ENCODE measurements at regions not wholly inside any gene's neighbourhood (a gene's known extent, or its start where the extent isn't known, plus 50 kb on each side); places are given as distances from the start of the nearest gene placed in this dataset.
"Not testable (repeated sequence)": the region's sequence is repeated elsewhere in the genome, so short reads cannot be mapped to it uniquely, and the experiment has no call there.

DNA sequence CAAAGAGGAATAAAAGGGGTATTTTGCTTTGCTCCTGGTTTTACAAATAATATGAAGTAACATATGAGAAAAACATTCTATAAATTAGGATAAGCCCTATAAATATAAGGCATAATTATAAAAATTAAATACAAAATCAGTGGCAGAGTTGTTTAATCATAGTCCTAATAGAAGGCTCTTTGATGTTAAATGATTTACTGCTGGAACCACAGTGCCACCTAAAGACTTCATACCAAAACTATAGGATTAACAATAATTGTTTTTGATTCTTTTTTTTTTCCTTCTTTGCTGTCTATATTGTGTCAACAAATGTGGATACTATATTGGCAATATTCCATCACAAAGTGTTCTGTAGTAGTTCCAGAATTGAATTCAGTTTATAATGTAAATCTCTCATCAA, 837.7 kb upstream of the SLC39A10 start:
- Histone ChIP-seq H3K9me3 (ENCODE audit: control insufficient read depth, low read length) (no peaks in the 10 kb centered on the region), H3K4me3 (ENCODE audit: insufficient read depth, low read depth, low read length, poor library complexity, severe bottlenecking) (no peak overlapping the region), H3K36me3 (ENCODE audit: control insufficient read depth, insufficient read depth, low read length) (no peaks in the 10 kb centered on the region), H3K4me1 (ENCODE audit: control insufficient read depth, insufficient read depth, low read length, poor library complexity, severe bottlenecking) (no peaks in the 10 kb centered on the region), H3K27ac (ENCODE audit: insufficient read depth, low read length, poor library complexity, severe bottlenecking) (no peak overlapping the region), H3K27me3 (replicated peaks; ENCODE audit: control insufficient read depth, insufficient read depth, low read length, poor library complexity, severe bottlenecking) (no peaks in the 10 kb centered on the region)
- no peak for DNase-seq

- Histone ChIP-seq H3K27ac (ENCODE audit: insufficient read depth, low read length, poor library complexity, severe bottlenecking) (no peak overlapping the region), H3K9me3 (ENCODE audit: control insufficient read depth, low read length) (no peaks in the 10 kb centered on the region), H3K4me3 (ENCODE audit: insufficient read depth, low read depth, low read length, poor library complexity, severe bottlenecking) (no peak overlapping the region), H3K36me3 (ENCODE audit: control insufficient read depth, insufficient read depth, low read length) (no peaks in the 10 kb centered on the region), H3K27me3 (replicated peaks; ENCODE audit: control insufficient read depth, insufficient read depth, low read length, poor library complexity, severe bottlenecking) (no peaks in the 10 kb centered on the region), H3K4me1 (ENCODE audit: control insufficient read depth, insufficient read depth, low read length, poor library complexity, severe bottlenecking) (no peaks in the 10 kb centered on the region)
- DNase-seq = no peak
These were observed 841.6 kb upstream of the SLC39A10 start for GRCh38 chr2:194815475-194815874.

- Histone ChIP-seq H3K4me1 (ENCODE audit: control insufficient read depth, insufficient read depth, low read length, poor library complexity, severe bottlenecking) (no peaks in the 10 kb centered on the region), H3K27me3 (replicated peaks; ENCODE audit: control insufficient read depth, insufficient read depth, low read length, poor library complexity, severe bottlenecking) (no peaks in the 10 kb centered on the region), H3K9me3 (ENCODE audit: control insufficient read depth, low read length) (no peaks in the 10 kb centered on the region), H3K4me3 (ENCODE audit: insufficient read depth, low read depth, low read length, poor library complexity, severe bottlenecking) (no peak overlapping the region), H3K27ac (ENCODE audit: insufficient read depth, low read length, poor library complexity, severe bottlenecking) (no peak overlapping the region), H3K36me3 (ENCODE audit: control insufficient read depth, insufficient read depth, low read length) (no peaks in the 10 kb centered on the region)
- DNase-seq = no peak
These were observed 854.4 kb upstream of the SLC39A10 start for GRCh38 chr2:194802589-194802988.

DNA sequence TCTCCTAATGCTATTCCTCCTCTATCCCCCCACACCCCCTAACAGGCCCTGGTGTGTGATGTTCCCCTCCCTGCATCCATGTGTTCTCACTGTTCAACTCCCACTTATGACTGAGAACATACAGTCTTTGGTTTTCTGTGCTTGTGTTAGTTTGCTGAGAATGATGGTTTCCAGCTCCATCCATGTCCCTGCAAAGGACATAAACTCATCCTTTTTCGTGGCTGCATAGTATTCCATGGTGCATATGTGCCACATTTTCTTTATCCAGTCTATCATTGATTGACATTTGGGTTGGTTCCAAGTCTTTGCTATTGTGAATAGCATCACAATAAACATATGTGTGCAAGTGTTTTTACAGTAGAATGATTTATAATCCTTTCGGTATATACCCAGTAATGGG, 870.0 kb upstream of the SLC39A10 start:
- H3K4me1 ChIP-seq (ENCODE audit: control insufficient read depth, insufficient read depth, low read length, poor library complexity, severe bottlenecking); H3K36me3 ChIP-seq (ENCODE audit: control insufficient read depth, insufficient read depth, low read length); H3K9me3 ChIP-seq (ENCODE audit: control insufficient read depth, low read length); H3K27me3 ChIP-seq (replicated peaks; ENCODE audit: control insufficient read depth, insufficient read depth, low read length, poor library complexity, severe bottlenecking); H3K27ac ChIP-seq (ENCODE audit: insufficient read depth, low read length, poor library complexity, severe bottlenecking); H3K4me3 ChIP-seq (ENCODE audit: insufficient read depth, low read depth, low read length, poor library complexity, severe bottlenecking); DNase-seq: not testable (repeated sequence)

DNA sequence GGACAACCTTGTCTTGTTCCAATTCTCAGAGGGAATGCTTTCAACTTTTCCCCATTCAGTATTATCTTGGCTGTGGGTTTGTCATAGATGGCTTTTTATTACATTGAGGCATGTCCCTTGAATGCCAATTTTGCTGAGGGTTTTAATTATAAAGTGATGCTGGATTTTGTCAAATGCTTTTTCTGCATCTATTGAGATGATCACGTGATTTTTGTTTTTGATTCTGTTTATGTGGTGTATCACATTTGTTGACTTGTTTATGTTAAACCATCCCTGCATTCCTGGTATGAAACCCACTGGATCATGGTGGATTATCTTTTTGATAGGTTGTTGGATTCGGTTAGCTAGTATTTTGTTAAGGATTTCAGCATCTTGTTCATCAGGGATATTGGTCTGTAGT, 885.6 kb upstream of the SLC39A10 start:
- not testable (repeated sequence) for H3K9me3 ChIP-seq (ENCODE audit: control insufficient read depth, low read length); H3K27ac ChIP-seq (ENCODE audit: insufficient read depth, low read length, poor library complexity, severe bottlenecking); H3K4me3 ChIP-seq (ENCODE audit: insufficient read depth, low read depth, low read length, poor library complexity, severe bottlenecking); H3K36me3 ChIP-seq (ENCODE audit: control insufficient read depth, insufficient read depth, low read length); H3K27me3 ChIP-seq (replicated peaks; ENCODE audit: control insufficient read depth, insufficient read depth, low read length, poor library complexity, severe bottlenecking); DNase-seq; H3K4me1 ChIP-seq (ENCODE audit: control insufficient read depth, insufficient read depth, low read length, poor library complexity, severe bottlenecking)

DNA sequence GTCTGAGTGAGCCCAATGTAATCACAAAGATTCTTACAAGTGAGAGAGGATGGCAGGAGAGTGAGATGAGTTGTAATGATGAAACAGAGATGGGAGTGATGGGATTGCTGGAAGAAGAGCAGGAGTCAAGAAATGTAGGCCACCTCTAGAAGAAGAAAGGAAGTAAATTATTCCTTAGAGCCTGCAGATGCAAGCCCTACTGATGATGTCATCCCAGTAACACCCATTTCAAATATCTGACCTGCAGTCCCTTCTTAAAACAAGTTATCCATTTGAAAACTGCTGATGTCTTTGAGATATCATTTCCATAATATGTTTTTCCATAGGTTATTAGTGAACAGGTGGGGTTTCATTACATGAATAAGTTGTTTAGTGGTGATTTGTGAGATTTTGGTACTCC, 888.0 kb upstream of the SLC39A10 start:
- Histone ChIP-seq H3K4me1 (ENCODE audit: control insufficient read depth, insufficient read depth, low read length, poor library complexity, severe bottlenecking) (no peaks in the 10 kb centered on the region), H3K4me3 (ENCODE audit: insufficient read depth, low read depth, low read length, poor library complexity, severe bottlenecking) (no peak overlapping the region), H3K27ac (ENCODE audit: insufficient read depth, low read length, poor library complexity, severe bottlenecking) (no peak overlapping the region)

DNA sequence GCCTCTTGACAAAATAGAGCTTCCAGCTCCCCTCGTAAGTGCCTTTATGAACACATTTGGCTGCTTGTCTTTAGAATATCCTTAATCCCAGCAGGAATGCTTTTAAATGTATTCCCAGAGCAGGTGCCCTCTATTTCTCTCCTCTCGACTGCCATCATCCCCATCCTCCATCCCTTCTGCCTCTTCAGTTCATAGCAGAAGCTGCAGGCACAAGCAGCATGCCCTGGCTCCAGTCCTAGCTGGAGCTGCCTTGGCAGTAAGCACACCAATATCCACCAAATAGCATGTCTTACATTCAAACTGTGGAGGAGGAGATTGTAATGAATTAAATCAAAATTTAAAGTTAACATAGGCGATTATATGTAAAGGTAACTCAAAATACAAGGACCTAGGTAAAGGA, 891.3 kb upstream of the SLC39A10 start:
- DNase-seq = no peak
- no peaks in the 10 kb centered on the region for H3K9me3 ChIP-seq (ENCODE audit: control insufficient read depth, low read length)

More for the DNA sequence above, 888.0 kb upstream of the SLC39A10 start:
- no peaks in the 10 kb centered on the region for H3K36me3 ChIP-seq (ENCODE audit: control insufficient read depth, insufficient read depth, low read length)
- no peaks in the 10 kb centered on the region for H3K27me3 ChIP-seq (replicated peaks; ENCODE audit: control insufficient read depth, insufficient read depth, low read length, poor library complexity, severe bottlenecking)
- no peaks in the 10 kb centered on the region for H3K9me3 ChIP-seq (ENCODE audit: control insufficient read depth, low read length)
- DNase-seq = no peak

GRCh38 chr2:194750926-194751325, 906.1 kb upstream of the SLC39A10 start:
- Histone ChIP-seq H3K36me3 (ENCODE audit: control insufficient read depth, insufficient read depth, low read length) (no peaks in the 10 kb centered on the region), H3K27me3 (replicated peaks; ENCODE audit: control insufficient read depth, insufficient read depth, low read length, poor library complexity, severe bottlenecking) (no peaks in the 10 kb centered on the region), H3K4me1 (ENCODE audit: control insufficient read depth, insufficient read depth, low read length, poor library complexity, severe bottlenecking) (no peaks in the 10 kb centered on the region), H3K27ac (ENCODE audit: insufficient read depth, low read length, poor library complexity, severe bottlenecking) (no peak overlapping the region), H3K9me3 (ENCODE audit: control insufficient read depth, low read length) (no peaks in the 10 kb centered on the region), H3K4me3 (ENCODE audit: insufficient read depth, low read depth, low read length, poor library complexity, severe bottlenecking) (no peak overlapping the region)
- no peak for DNase-seq

More for the DNA sequence above, 891.3 kb upstream of the SLC39A10 start:
- Histone ChIP-seq H3K4me1 (ENCODE audit: control insufficient read depth, insufficient read depth, low read length, poor library complexity, severe bottlenecking) (no peaks in the 10 kb centered on the region), H3K27me3 (replicated peaks; ENCODE audit: control insufficient read depth, insufficient read depth, low read length, poor library complexity, severe bottlenecking) (no peaks in the 10 kb centered on the region), H3K4me3 (ENCODE audit: insufficient read depth, low read depth, low read length, poor library complexity, severe bottlenecking) (no peak overlapping the region), H3K36me3 (ENCODE audit: control insufficient read depth, insufficient read depth, low read length) (no peaks in the 10 kb centered on the region), H3K27ac (ENCODE audit: insufficient read depth, low read length, poor library complexity, severe bottlenecking) (no peak overlapping the region)

GRCh38 chr2:194745557-194746146, 911.4 kb upstream of the SLC39A10 start:
- no peak overlapping the region for H3K4me3 ChIP-seq (ENCODE audit: insufficient read depth, low read depth, low read length, poor library complexity, severe bottlenecking)
- no peaks in the 10 kb centered on the region for H3K9me3 ChIP-seq (ENCODE audit: control insufficient read depth, low read length)
- DNase-seq = no peak
- no peaks in the 10 kb centered on the region for H3K4me1 ChIP-seq (ENCODE audit: control insufficient read depth, insufficient read depth, low read length, poor library complexity, severe bottlenecking)
- no peaks in the 10 kb centered on the region for H3K36me3 ChIP-seq (ENCODE audit: control insufficient read depth, insufficient read depth, low read length)
- H3K27me3 ChIP-seq (replicated peaks; ENCODE audit: control insufficient read depth, insufficient read depth, low read length, poor library complexity, severe bottlenecking) = no peaks in the 10 kb centered on the region
- H3K27ac ChIP-seq (ENCODE audit: insufficient read depth, low read length, poor library complexity, severe bottlenecking) = no peak overlapping the region

DNA sequence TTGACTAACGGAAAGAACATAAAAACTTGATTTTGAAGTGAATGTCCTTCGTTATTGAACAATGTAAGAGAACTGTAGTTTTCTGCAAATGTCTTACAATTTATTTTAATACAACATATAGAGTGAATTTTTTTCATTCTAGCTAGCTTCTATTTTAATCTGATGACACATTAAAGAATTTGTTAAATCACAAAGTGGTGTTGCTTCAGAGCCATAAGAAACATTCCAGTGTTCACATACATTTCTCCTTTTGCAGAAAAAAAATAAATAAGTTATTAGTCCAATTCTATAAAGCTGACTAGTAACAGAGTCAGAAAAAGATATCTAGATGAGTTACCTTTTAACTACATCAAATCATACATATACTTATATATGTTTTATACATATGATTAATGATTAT, 914.3 kb upstream of the SLC39A10 start:
- H3K4me1 ChIP-seq (ENCODE audit: control insufficient read depth, insufficient read depth, low read length, poor library complexity, severe bottlenecking) = no peaks in the 10 kb centered on the region
- H3K9me3 ChIP-seq (ENCODE audit: control insufficient read depth, low read length) = no peaks in the 10 kb centered on the region
- no peak overlapping the region for H3K27ac ChIP-seq (ENCODE audit: insufficient read depth, low read length, poor library complexity, severe bottlenecking)
- H3K36me3 ChIP-seq (ENCODE audit: control insufficient read depth, insufficient read depth, low read length) = no peaks in the 10 kb centered on the region
- no peak for DNase-seq
- H3K27me3 ChIP-seq (replicated peaks; ENCODE audit: control insufficient read depth, insufficient read depth, low read length, poor library complexity, severe bottlenecking) = no peaks in the 10 kb centered on the region
- no peak overlapping the region for H3K4me3 ChIP-seq (ENCODE audit: insufficient read depth, low read depth, low read length, poor library complexity, severe bottlenecking)
